ENCODE measurements at regions not wholly inside any gene's neighbourhood (a gene's known extent, or its start where the extent isn't known, plus 50 kb on each side); places are given as distances from the start of the nearest gene placed in this dataset.

DNA sequence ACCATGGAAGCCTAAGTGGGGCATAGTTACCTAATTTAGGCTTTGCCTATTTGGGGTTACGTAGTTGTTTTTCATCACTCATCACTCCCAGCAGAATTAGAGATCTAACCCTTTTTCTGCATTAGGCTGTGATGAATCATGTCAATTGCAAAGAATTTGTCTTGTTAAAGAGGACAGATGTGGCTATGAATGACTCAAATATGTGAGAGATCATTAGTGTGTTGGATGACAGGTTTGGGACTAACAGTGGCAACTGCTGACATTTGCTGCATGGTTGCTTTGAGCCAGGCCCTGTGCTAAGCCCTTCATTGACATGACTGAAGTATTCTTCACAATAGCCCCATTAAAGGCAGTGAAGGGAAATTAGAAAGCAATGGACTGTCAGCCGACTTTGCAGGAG, 83.4 kb upstream of the BMPER start:
- no peak for DNase-seq

DNA sequence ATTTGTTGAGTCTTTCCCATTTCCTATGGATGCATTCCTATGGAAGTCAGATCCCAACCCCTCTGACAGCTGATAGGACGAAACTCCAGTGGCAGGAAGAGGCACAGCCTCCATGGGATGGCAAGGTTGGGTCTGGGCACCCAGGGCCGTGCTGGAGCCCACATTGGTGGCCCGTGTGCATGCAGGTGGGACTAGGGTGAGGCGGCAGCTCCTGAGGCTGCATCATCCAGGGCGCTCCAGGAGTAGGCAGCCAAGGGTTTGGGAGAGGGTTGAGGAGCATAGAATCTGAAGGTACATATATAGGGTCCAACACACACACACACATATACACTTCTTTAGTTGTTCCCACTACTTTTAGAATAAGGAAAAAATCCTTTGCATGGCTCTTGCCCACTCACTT, 81.4 kb upstream of the BMPER start:
- DNase-seq, result no peak

DNA sequence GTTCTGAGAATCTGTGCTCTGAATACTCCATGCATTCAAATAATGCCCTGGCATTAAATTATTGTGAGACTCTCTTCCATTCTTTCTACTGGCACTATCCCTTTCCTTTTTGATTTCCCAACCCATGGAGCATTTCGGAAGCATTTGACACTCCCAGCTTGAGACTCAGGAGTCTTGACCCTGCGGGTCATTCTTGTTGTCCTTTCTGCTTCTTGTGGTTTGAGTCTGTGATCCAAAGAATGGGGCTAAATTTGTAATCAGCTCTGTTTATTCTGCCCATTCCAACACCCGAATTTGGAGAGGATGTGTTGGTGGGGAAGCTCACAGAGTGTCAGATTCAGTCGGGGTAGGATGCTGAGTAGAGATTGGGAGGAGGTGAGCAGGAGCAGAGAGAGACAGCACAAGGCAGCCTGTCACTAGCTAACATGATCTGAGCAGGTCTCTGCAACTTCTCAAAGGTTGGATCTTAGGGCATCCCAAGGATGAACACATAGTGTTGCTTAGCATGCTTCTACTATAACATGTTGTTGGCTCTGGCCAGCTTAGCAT, 80.4 kb upstream of the BMPER start:
- DNase-seq, result no peak

DNA sequence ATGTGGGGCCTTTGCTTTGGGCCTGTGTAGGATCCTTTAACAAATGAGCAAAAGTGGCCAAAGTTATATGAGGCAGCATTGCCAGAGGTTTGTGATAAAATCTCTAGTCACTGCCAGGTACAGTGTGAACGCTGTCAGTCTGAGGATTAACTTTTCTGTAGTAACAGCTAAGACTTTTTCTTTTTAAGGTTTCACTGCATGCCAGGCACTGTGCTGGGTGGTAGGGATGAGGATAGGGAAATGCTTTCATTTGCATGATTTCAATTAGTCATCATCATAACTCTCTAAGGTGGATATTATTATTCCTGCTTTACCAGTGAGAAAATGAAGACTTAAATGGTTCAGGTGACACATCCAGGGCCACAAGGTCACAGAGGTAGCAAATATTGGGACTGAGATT, 79.7 kb upstream of the BMPER start:
- no peak for DNase-seq

DNA sequence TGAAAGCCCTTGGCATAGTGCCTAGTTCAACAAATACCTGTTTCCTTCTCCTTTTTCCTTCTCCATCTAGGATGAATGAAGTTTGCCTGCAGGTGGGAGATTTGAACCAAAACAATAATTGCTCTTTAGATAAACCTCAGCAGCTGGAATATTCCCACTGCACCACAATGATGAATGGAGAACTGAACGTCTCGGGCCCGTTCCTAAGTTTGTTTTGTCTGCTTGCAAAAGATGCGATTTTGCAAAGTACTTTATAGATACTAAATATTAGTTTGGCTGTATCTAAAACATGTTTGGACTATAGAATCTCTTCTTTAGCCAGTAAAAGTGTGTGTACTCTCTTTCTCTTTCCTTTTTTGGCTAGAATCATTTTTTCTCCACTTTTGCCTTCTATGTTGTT, 75.8 kb upstream of the BMPER start:
- DNase-seq, result peak; percentile 37

DNA sequence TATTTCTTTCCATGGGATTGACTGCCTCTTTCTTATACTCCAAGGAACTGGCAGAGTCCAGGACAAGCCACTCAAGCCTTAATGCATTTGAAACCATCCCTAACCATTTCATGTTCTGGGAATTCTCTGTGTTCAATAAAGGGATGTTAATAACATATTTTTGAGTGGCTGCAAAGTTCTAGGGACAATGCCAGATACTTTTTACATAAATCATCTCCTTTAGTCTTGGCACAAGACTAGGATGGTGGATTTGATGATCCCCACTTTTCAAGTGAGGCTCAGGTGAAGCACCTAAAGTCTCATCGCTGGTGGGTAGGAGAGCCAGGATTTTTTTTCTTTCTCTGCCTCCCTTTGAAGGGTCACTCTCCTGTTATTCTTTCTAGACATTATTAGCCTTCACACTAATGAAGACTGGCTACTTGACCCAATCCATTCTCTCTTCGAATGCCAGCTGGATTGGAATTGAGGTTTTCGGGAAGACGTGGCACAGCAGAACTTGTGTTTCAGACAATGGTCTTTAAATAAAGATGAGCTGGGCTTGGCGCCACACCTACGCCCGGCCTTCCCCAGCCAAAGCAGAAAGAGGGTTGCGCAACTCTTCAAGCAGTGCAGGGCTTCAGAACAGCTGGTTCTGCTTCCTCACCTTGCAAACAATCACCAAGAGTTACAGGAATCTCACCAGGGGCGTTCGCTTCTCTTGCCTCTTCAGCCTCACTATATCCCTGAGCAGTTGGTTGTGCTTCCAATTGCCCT, 73.8 kb upstream of the BMPER start:
- DNase-seq, result no peak

DNA sequence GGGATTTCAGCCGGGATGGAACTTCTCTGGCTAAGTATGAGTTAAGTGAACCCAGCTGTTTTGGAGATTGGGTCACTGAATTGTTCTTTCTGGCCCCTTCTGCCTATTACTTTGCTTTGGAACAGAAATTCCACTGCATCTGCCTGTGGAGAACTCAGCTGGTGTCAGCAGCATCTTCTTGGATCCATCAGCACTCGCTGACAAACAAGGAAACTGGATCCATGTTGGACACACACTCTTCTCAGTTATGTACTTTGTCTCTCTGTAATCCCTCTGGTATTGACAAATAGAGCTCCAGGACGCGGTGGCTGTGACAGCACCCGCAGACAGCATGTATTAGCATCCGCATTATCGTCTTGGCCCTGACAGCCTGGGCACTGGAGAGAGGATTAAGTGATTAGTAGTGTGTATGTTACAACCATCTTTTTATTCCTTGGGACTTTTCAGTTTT, 73.0 kb upstream of the BMPER start:
- DNase-seq, result peak; percentile 40

DNA sequence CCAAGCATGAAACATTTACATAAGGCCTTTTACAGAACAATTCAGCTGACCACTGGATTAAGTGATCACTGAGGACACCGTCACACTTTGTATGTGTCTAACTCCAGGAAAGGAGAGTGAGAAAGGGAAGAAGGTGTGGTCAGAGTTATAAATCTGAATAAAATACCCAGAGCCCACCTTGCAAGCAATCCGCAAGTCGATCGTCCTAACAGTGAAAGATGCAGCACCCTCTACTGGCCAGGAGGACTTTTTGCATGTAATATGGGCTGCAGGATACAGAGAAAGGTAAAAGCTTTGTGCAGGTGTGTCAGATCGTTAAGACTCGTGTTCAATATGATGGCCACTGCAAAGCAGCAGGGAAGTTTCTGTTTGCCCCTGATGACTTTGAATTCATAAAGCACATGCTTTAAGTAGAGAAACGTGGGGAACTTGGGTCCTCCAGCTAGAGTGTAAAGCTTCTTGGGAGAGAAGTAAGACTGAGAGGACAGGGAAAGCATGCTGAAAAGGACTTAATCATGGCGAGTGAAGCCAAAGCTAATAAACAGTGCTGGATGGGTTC, 68.5 kb upstream of the BMPER start:
- DNase-seq, result peak; percentile 79

DNA sequence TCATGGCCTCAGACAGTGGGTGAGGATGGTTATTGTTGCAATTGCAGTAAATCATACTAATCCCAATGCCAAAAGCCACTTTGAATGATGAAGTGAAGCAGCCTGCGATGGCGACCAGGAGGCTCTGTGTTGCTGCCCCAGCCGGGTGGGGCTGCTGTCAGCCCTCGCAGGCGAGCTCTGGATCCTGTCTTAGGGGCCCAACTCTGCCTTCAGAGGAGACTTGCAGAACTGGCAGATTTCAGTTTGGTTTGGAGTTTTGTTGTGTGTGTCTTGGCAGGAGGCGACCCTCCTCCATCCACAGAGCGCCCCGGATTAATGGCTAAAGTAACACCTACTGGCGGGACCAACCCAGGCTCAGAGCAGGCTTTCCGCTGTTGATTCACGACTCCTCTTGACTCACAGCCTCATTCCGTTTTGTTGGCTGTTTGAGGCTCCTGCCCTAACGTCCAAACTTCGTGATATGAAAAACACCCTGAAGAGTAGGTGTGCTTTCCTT, 67.9 kb upstream of the BMPER start:
- DNase-seq, result no peak

DNA sequence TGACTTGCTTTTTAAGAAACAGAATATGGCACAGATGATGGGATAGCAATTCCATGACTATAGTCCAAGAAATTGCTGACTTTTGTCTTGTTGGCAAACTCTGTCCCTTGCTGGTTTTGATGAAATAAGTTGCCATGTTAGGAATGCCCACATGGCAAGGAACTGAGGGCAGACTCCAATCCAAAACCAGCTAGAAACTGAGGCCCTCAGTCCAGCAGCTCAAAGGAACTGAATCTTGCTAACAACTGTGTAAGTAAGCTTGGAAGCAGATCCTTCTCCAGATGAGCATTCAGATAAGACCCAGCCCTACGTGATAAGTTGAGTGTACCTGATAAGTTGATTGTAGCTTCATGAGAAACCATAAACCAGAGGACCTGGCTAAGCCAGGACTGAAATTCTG, 64.3 kb upstream of the BMPER start:
- DNase-seq, result peak; percentile 55

DNA sequence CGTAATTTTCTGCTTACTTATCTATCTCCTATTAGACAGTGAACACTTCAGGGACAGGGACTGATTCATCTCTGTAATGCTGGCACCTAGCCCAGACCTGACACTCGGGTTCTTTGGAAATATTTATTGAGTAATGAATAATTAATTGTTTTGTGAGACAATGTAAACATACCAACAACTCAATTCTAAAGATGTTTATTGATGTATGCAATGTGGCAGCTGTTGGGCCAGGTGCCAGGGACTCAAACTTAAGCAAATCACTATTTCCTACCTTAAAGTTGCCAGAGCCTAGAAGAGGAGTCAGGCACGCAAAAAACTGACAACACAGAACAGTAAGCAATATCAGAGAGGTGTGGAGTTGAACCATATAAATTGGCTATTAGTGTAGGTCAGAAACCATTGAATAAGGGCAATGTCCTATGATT, 63.6 kb upstream of the BMPER start:
- DNase-seq, result peak; percentile 97

DNA sequence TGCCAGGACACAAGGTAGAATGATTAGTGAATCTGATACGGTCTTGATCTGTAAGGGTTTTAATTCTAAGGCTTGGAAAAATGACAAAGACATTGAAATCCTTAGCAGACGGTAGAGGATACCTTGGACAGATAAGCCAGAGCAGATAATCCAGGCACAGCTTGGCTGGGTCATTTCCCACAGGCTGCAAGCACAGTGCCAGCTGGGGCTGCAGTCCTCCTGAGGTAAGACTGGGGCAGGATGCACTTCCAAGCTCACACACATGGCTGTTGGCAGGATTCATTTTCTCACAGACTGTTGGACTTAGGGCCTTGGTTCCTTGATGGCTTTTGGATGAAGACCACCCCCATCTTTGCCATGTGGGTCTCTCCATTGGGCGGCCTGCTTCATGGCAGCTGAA, 63.2 kb upstream of the BMPER start:
- DNase-seq, result peak; percentile 86

DNA sequence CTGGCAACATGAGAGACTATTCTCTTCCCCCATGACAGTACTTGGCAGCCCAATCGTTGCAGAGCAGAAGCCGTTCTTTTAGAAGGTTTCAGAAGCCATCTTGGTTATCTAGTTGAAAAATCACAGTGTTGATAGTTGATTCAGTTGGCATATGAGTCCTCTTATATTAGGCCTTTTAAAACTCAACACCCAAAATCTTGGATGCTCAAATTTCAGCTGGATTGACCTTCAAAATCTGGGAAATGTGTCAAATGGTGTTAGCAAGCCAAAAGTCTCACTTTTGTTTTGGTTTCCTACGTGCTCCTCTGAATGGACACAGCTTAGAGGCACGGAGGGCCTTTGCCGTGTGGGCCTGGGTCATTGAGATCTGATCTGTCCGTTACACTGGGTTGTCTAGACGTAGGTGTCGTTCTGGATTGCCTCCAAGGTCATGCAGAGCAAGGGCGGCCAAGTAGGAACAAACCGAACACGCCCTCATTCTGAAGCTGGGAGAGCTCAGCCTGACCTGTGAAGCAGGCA, 59.3 kb upstream of the BMPER start:
- no peak for DNase-seq

DNA sequence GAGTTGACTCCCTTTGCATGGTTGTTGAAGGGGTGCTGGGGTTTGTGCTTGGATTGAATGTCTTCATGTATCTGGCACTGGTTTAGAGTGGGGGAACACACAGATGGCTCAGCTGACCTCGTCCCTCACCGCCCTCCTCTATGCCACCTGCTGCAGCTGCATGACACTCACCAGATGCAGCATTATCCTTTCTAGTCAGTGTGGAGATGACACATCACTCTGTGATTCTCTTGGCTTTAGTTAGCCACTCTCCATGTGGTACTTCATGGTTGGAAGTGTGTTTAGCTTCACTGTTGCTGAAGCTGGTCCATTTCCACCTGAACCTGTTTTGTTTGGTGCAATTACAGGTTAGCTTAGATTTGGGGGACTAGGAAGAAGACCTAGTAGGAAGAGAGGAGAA, 56.3 kb upstream of the BMPER start:
- peak; percentile 89 for DNase-seq

DNA sequence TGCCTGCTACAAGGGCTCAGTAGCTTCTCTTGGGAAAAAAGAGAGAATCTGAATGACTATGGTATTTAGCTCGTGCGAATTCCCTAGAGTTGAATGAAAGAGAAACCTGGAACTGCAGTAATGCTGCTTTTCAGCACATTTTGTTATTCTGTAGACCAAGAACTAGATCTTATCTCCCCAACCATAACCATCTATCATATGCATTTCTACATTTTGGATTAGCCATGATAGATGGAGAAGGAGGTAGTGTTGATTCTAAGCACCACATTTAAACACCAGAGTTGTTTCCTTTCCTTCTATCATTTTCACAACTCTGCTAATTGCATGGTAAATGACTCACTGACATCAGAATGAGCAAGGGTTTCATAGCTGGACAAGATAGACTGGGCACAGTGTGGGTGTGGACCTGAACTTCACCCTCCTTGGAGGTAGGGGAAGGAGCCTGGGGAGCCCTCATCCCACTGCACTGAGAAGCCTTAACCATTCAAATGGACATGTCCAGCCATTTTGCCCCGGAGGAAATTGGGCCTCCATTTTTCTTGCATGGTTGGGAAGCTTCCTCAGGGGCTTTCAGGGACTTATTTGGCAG, 55.3 kb upstream of the BMPER start:
- no peak for DNase-seq

DNA sequence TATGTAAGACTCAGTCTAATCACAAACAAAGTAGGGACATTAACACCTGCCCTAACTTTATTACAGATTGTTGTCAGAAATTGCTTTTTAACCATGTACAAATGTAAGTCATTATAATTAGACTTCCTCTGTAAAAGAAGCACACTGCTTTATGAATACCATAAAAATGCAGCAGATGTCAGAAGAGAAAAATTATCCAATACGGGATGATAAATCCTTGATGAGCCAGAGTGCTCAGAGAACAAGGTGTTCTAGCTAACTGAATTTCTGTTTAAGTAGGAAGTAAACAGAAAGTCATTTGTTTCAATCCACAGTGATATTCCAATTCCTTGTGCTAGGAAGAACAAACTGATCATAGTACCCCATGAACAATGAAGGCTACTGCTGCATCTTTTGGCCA, 54.6 kb upstream of the BMPER start:
- no peak for DNase-seq

DNA sequence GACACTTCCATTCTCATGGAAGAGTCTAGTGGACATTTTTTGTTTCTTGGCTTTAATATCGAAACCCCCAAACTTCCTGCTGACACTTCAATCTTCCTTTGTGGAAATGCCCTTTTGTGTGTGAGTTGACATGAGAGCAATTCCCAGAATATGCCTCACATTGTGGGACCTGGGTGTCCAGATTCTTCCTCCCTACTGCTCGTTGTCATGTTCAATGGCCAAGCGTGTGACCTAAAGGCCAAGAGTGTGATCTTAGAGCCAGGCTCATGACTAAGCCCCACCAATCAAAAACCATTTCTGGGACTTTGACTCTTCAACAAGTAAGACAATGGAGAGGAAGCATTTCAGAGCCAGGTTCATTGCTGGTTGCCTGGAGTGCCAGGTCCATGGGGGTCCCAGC, 52.5 kb upstream of the BMPER start:
- no peak for DNase-seq

DNA sequence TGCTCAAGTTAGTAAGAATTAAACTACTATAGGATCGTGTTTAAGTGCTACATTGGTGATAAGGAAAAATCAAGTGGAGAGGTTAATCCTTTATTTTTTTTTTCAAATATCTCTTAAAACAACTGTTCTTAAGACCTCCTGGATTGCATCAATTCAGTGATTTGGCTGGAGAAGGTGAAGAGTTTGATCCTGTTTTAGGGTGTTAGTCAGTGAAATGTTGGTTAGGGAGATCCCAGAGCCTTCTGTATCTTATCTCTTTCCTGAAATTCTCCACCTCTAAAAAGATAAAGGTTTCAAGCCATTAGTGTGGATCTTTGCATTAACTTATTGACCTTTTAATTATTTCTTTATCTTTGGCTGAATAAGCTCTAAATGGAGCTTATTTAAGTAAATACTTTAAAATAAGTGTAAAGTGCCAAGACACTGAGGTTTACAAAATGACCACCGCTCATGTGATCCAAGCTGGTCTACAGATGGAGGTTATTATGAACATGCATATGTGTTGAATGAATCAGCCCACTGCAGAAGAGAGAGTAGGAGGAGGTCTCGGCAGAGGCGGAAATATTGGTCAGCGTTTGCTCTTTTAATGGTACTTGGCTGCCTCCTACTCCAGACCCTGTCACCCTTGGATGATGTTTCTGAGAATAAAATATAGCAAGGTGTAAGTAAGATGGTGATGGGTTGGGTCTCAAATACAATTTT, 51.8 kb upstream of the BMPER start:
- DNase-seq, result no peak

DNA sequence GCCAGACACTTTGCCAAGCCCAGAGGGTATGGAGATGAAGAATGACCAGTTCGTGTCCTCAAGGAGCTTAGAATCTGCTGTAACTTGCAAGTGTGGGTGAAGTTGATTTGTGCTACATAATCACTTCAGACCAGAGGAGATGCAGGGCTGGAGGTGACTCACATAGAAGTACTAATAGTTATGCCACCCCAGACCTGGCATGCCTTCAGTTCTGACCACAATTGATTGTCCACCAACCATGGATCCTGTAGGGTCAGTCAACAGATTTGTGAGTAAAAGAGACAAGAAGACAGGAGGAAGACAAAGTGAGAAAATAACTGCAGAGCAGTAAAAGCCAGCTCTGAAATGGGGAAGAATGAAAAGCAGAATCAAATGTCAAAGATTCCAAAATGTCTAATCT, 51.2 kb upstream of the BMPER start:
- no peak for DNase-seq

DNA sequence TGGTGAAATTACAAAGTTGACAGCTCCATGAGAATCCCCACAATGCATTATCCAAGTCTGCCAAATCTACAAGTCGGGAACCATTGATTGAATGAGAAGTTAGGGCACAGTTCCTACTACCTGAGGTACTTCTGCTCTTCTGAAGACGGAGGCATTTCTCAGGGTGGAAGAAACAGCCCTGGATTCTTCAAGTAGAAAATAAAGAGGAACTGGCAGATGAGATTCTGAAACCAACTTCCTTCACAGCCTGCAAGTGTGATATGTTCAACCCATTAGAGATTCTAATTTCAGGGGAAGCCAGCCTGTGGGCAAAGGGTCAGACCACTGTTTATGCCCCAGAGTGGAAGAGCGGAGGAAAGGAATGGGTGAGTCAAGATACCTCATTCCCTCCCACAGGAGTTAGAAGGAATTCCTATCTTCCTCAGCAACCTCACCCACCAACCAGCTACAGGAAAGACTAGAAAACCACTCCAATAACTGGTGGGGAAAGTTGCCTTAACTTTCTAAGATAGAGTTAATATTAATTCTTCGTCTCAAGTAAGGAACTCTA, 50.5 kb upstream of the BMPER start:
- DNase-seq, result no peak
